ENCODE measurements at regions not wholly inside any gene's neighbourhood (a gene's known extent, or its start where the extent isn't known, plus 50 kb on each side); places are given as distances from the start of the nearest gene placed in this dataset.
"Not testable (repeated sequence)": the region's sequence is repeated elsewhere in the genome, so short reads cannot be mapped to it uniquely, and the experiment has no call there.

- DNase-seq: no peak
Observed at GRCh38 chr4:169885893-169886292, 128.1 kb upstream of the HPF1 start.

GRCh38 chr4:169881769-169882168 lies 124.0 kb upstream of the HPF1 start:
- no peak for DNase-seq

- DNase-seq: no peak
Observed at GRCh38 chr4:169870507-169870906, 112.8 kb upstream of the HPF1 start.

GRCh38 chr4:169869490-169869889 lies 111.7 kb upstream of the HPF1 start:
- DNase-seq: no peak

- DNase-seq: no peak
Observed at GRCh38 chr4:169861593-169861992, 103.8 kb upstream of the HPF1 start.

- DNase-seq: no peak
Observed at GRCh38 chr4:169859366-169860216, 101.8 kb upstream of the HPF1 start.

GRCh38 chr4:169854090-169854489 lies 96.3 kb upstream of the HPF1 start:
- DNase-seq: no peak

- no peak for DNase-seq
Observed at GRCh38 chr4:169852481-169852880, 94.7 kb upstream of the HPF1 start.

- no peak for DNase-seq
Observed at GRCh38 chr4:169851750-169852149, 94.0 kb upstream of the HPF1 start.

- DNase-seq: no peak
Observed at GRCh38 chr4:169849456-169849855, 91.7 kb upstream of the HPF1 start.

GRCh38 chr4:169848018-169848417 lies 90.3 kb upstream of the HPF1 start:
- no peak for DNase-seq

- DNase-seq: no peak
Observed at GRCh38 chr4:169847171-169847570, 89.4 kb upstream of the HPF1 start.

- no peak for DNase-seq
Observed at GRCh38 chr4:169846396-169846795, 88.7 kb upstream of the HPF1 start.

GRCh38 chr4:169841776-169842175 lies 84.0 kb upstream of the HPF1 start:
- DNase-seq: no peak

GRCh38 chr4:169840554-169840953 lies 82.8 kb upstream of the HPF1 start:
- DNase-seq: no peak

GRCh38 chr4:169828329-169828728 lies 70.6 kb upstream of the HPF1 start:
- not testable (repeated sequence) for DNase-seq

- no peak for DNase-seq
Observed at GRCh38 chr4:169826634-169827187, 69.0 kb upstream of the HPF1 start.

GRCh38 chr4:169823685-169824084 lies 65.9 kb upstream of the HPF1 start:
- DNase-seq: peak; percentile 8

- DNase-seq: no peak
Observed at GRCh38 chr4:169821402-169821801, 63.7 kb upstream of the HPF1 start.

GRCh38 chr4:169818063-169818679 lies 60.4 kb upstream of the HPF1 start:
- DNase-seq: no peak

GRCh38 chr4:169815606-169816005 lies 57.9 kb upstream of the HPF1 start:
- DNase-seq: no peak

- no peak for DNase-seq
Observed at GRCh38 chr4:169811476-169811875, 53.7 kb upstream of the HPF1 start.

- DNase-seq: peak; percentile 26
Observed at GRCh38 chr4:169810325-169811323, 52.9 kb upstream of the HPF1 start.
